Smooth muscle cell (in vitro differentiated cells): ENCODE measurements at regions not wholly inside any gene's neighbourhood (a gene's known extent, or its start where the extent isn't known, plus 50 kb on each side); places are given as distances from the start of the nearest gene placed in this dataset.

Source experiments
- DNase-seq: peaks from one replicate; lab custom pipeline; 2025; ENCODE audit not compliant: unreplicated experiment; lab: John Stamatoyannopoulos, UW
- H2AFZ ChIP-seq: fragments of 200-600 bp; sonication (generic); 2 replicates; pipeline ENCODE4 v1.6.0; 2016; ENCODE audit warnings: antibody characterized with exemption, low read depth, mild to moderate bottlenecking
- H3F3A ChIP-seq: fragments of 200-600 bp; sonication (generic); 2 replicates; pipeline ENCODE4 v1.6.0; 2017; ENCODE audit warnings: antibody characterized with exemption, low read depth
- H3K27ac ChIP-seq: fragments of 200-600 bp; sonication (generic); 2 replicates; pipeline ENCODE4 v1.5.1; 2016; ENCODE audit warnings: low read depth, mild to moderate bottlenecking
- H3K27me3 ChIP-seq: fragments of 200-600 bp; sonication (generic); 2 replicates; pipeline ENCODE4 v1.6.1; 2016; ENCODE audit warnings: low read depth, mild to moderate bottlenecking
- H3K36me3 ChIP-seq: fragments of 200-600 bp; sonication (generic); 2 replicates; pipeline ENCODE4 v1.5.1; 2016; ENCODE audit warnings: low read depth
- H3K4me1 ChIP-seq: fragments of 200-600 bp; sonication (generic); 2 replicates; pipeline ENCODE4 v1.5.1; 2016; ENCODE audit warnings: low read depth
- H3K4me2 ChIP-seq: fragments of 200-600 bp; sonication (generic); 2 replicates; pipeline ENCODE4 v1.6.0; 2016; ENCODE audit warnings: mild to moderate bottlenecking
- H3K4me3 ChIP-seq: fragments of 200-600 bp; sonication (generic); 2 replicates; pipeline ENCODE4 v1.5.1; 2016; ENCODE audit warnings: mild to moderate bottlenecking
- H3K79me2 ChIP-seq: fragments of 200-600 bp; sonication (generic); 2 replicates; pipeline ENCODE4 v1.6.0; 2016; ENCODE audit warnings: low read depth, mild to moderate bottlenecking
- H3K9ac ChIP-seq: fragments of 200-600 bp; sonication (generic); 2 replicates; pipeline ENCODE4 v1.6.0; 2016; ENCODE audit warnings: low read depth
- H3K9me3 ChIP-seq: fragments of 200-600 bp; sonication (generic); replicated peaks from 2 replicates; pipeline ENCODE4 v1.5.1; 2016; ENCODE audit warnings: low read depth
- H4K20me1 ChIP-seq: fragments of 200-600 bp; sonication (generic); 2 replicates; pipeline ENCODE4 v1.6.0; 2016; ENCODE audit warnings: low read depth
- CTCF ChIP-seq: fragments of 200-600 bp; sonication (generic); IDR thresholded peaks from 2 replicates; pipeline ENCODE4 v1.5.1; 2017; ENCODE audit warnings: borderline replicate concordance, mild to moderate bottlenecking, antibody characterized with exemption; ENCODE audit not compliant: insufficient read depth, poor library complexity, severe bottlenecking
- WGBS: methylation state at CpG from one replicate; pipeline ENCODE4 v1.1.7; 2016; ENCODE audit warnings: low lambda C conversion rate; 5-methylcytosine and 5-hydroxymethylcytosine counted together

GRCh38 chr15:35218215-35218614 lies 133.1 kb upstream of the NANOGP8 start:
- Histone ChIP-seq H4K20me1 (no peaks in the 10 kb centered on the region), H3K4me1 (no peaks in the 10 kb centered on the region), H2AFZ (no peak overlapping the region), H3K4me2 (no peak overlapping the region), H3K9ac (no peak overlapping the region), H3K27ac (no peak overlapping the region), H3K4me3 (no peak overlapping the region), H3K36me3 (no peaks in the 10 kb centered on the region), H3K9me3 (no peaks in the 10 kb centered on the region), H3K27me3 (no peaks in the 10 kb centered on the region), H3F3A (no peaks in the 10 kb centered on the region), H3K79me2 (no peaks in the 10 kb centered on the region)
- DNase-seq = no peak
- 95% methylated on average over 1 of the region's 1 CpG for WGBS
- no peak for TF ChIP-seq CTCF

GRCh38 chr15:35215093-35215492 lies 130.0 kb upstream of the NANOGP8 start:
- H3K9me3 ChIP-seq = no peaks in the 10 kb centered on the region

GRCh38 chr15:35211240-35211902 lies 126.3 kb upstream of the NANOGP8 start:
- H3K4me3 ChIP-seq = no peak overlapping the region
- no peak for TF ChIP-seq CTCF
- H3K27ac ChIP-seq = no peak overlapping the region
- H3K9me3 ChIP-seq = no peaks in the 10 kb centered on the region
- no peak overlapping the region for H3K9ac ChIP-seq
- H3F3A ChIP-seq = no peaks in the 10 kb centered on the region
- H3K36me3 ChIP-seq = no peaks in the 10 kb centered on the region
- H3K4me1 ChIP-seq = no peaks in the 10 kb centered on the region
- no peaks in the 10 kb centered on the region for H3K79me2 ChIP-seq
- H4K20me1 ChIP-seq = no peaks in the 10 kb centered on the region
- H3K4me2 ChIP-seq = no peak overlapping the region
- no peaks in the 10 kb centered on the region for H3K27me3 ChIP-seq
- DNase-seq = no peak
- H2AFZ ChIP-seq = no peak overlapping the region

More at GRCh38 chr15:35215093-35215492, 130.0 kb upstream of the NANOGP8 start:
- H3K36me3 ChIP-seq = no peaks in the 10 kb centered on the region
- H3K4me1 ChIP-seq = no peaks in the 10 kb centered on the region
- H3K27me3 ChIP-seq = no peaks in the 10 kb centered on the region
- no peak overlapping the region for H3K4me2 ChIP-seq
- no peaks in the 10 kb centered on the region for H3F3A ChIP-seq
- H3K9ac ChIP-seq = no peak overlapping the region
- H3K79me2 ChIP-seq = no peaks in the 10 kb centered on the region
- no peak for DNase-seq
- H4K20me1 ChIP-seq = no peaks in the 10 kb centered on the region
- H3K27ac ChIP-seq = no peak overlapping the region
- no peak for TF ChIP-seq CTCF
- H3K4me3 ChIP-seq = no peak overlapping the region
- H2AFZ ChIP-seq = no peak overlapping the region

- H3K4me2 ChIP-seq = no peak overlapping the region
- 44% methylated on average over 2 of the region's 2 CpGs for WGBS
- no peak for DNase-seq
- H3F3A ChIP-seq = no peaks in the 10 kb centered on the region
- H3K27ac ChIP-seq = no peak overlapping the region
- H2AFZ ChIP-seq = no peak overlapping the region
- no peaks in the 10 kb centered on the region for H4K20me1 ChIP-seq
- TF ChIP-seq CTCF = no peak
- no peaks in the 10 kb centered on the region for H3K36me3 ChIP-seq
- H3K27me3 ChIP-seq = no peaks in the 10 kb centered on the region
- no peaks in the 10 kb centered on the region for H3K9me3 ChIP-seq
- no peak overlapping the region for H3K4me3 ChIP-seq
- H3K79me2 ChIP-seq = no peaks in the 10 kb centered on the region
- H3K4me1 ChIP-seq = no peaks in the 10 kb centered on the region
- H3K9ac ChIP-seq = no peak overlapping the region
Observed at GRCh38 chr15:35210370-35210769, 125.3 kb upstream of the NANOGP8 start.
